GM18907 (cell line): ENCODE measurements at regions not wholly inside any gene's neighbourhood (a gene's known extent, or its start where the extent isn't known, plus 50 kb on each side); places are given as distances from the start of the nearest gene placed in this dataset.

Experiments
- ATAC-seq: cut with Tn5 transposase; IDR thresholded peaks from one replicate; pipeline ENCODE4 v1.9.1; 2021; ENCODE audit warnings: mild to moderate bottlenecking, moderate library complexity; ENCODE audit not compliant: unreplicated experiment

- ATAC-seq, result no peak
Measured at GRCh38 chr1:175829845-175830244, 86.5 kb upstream of the TNR start.

GRCh38 chr1:175826705-175827104 is 83.3 kb upstream of the TNR start:
- no peak for ATAC-seq

GRCh38 chr1:175824079-175824478 is 80.7 kb upstream of the TNR start:
- no peak for ATAC-seq

GRCh38 chr1:175823406-175823805 is 80.0 kb upstream of the TNR start:
- ATAC-seq, result no peak

- ATAC-seq, result no peak
Measured at GRCh38 chr1:175822580-175822979, 79.2 kb upstream of the TNR start.

GRCh38 chr1:175820456-175821025 is 77.1 kb upstream of the TNR start:
- ATAC-seq, result no peak

GRCh38 chr1:175818929-175819328 is 75.5 kb upstream of the TNR start:
- no peak for ATAC-seq

- ATAC-seq, result no peak
Measured at GRCh38 chr1:175817445-175817844, 74.0 kb upstream of the TNR start.

- ATAC-seq, result no peak
Measured at GRCh38 chr1:175814885-175815284, 71.5 kb upstream of the TNR start.

GRCh38 chr1:175812936-175813335 is 69.5 kb upstream of the TNR start:
- no peak for ATAC-seq

- ATAC-seq, result no peak
Measured at GRCh38 chr1:175810305-175810704, 66.9 kb upstream of the TNR start.

- no peak for ATAC-seq
Measured at GRCh38 chr1:175808999-175809398, 65.6 kb upstream of the TNR start.

GRCh38 chr1:175808573-175808972 is 65.2 kb upstream of the TNR start:
- ATAC-seq, result no peak

GRCh38 chr1:175804561-175804960 is 61.2 kb upstream of the TNR start:
- ATAC-seq, result no peak

GRCh38 chr1:175803413-175803812 is 60.0 kb upstream of the TNR start:
- ATAC-seq, result no peak

GRCh38 chr1:175802407-175803123 is 59.2 kb upstream of the TNR start:
- ATAC-seq, result no peak

- no peak for ATAC-seq
Measured at GRCh38 chr1:175801979-175802378, 58.6 kb upstream of the TNR start.

GRCh38 chr1:175797576-175797975 is 54.2 kb upstream of the TNR start:
- no peak for ATAC-seq

- no peak for ATAC-seq
Measured at GRCh38 chr1:175794586-175794985, 51.2 kb upstream of the TNR start.

- ATAC-seq, result no peak
Measured at GRCh38 chr1:175793617-175794016, 50.2 kb upstream of the TNR start.
